Effector memory CD8-positive, alpha-beta T cell (primary cell): ENCODE measurements at regions not wholly inside any gene's neighbourhood (a gene's known extent, or its start where the extent isn't known, plus 50 kb on each side); places are given as distances from the start of the nearest gene placed in this dataset.
"Not testable (repeated sequence)": the region's sequence is repeated elsewhere in the genome, so short reads cannot be mapped to it uniquely, and the experiment has no call there.

Source experiments
- ATAC-seq: fragments of 150-1000 bp; cut with Tn5 transposase; replicated peaks from 2 replicates; pipeline ENCODE4 v1.10.0; 2021; ENCODE audit warnings: mild to moderate bottlenecking, moderate library complexity
- DNase-seq, 3 experiments: peaks; one replicate each; pipeline ENCODE4 v3.0.0; 2021
- H3K27ac Mint-ChIP-seq, 2 donors: one replicate each; pipeline ENCODE4 v1.8.0; 2022; ENCODE audit warnings: mild to moderate bottlenecking in 2 of 2, mixed read lengths in 2 of 2, moderate library complexity in 2 of 2
- H3K27me3 Mint-ChIP-seq, 2 donors: one replicate each; pipeline ENCODE4 v1.8.0; 2022; ENCODE audit warnings: mixed read lengths in 2 of 2
- H3K36me3 Mint-ChIP-seq: one replicate; pipeline ENCODE4 v1.8.0; 2022; ENCODE audit warnings: mild to moderate bottlenecking, moderate library complexity, mixed read lengths; ENCODE audit not compliant: insufficient read depth
- H3K4me1 Mint-ChIP-seq, 2 donors: one replicate each; pipeline ENCODE4 v1.8.0; 2022; ENCODE audit warnings: low read depth in 2 of 2, mixed read lengths in 2 of 2
- H3K4me3 Mint-ChIP-seq, 2 donors: one replicate each; pipeline ENCODE4 v1.8.0; 2022; ENCODE audit warnings: mild to moderate bottlenecking in 2 of 2, mixed read lengths in 2 of 2, moderate library complexity in 2 of 2
- H3K9me3 Mint-ChIP-seq, 2 donors: one replicate each; pipeline ENCODE4 v1.8.0; 2022; ENCODE audit warnings: mixed read lengths in 2 of 2

- not testable (repeated sequence) for ATAC-seq, H3K4me1 Mint-ChIP-seq, H3K36me3 Mint-ChIP-seq, H3K27ac Mint-ChIP-seq, DNase-seq, H3K4me3 Mint-ChIP-seq, H3K9me3 Mint-ChIP-seq
- peaks cover 33 to 38% of the 10 kb centered on the region in 2 donors for H3K27me3 Mint-ChIP-seq
Observed at GRCh38 chr16:80091453-80091852, 449.3 kb upstream of the DYNLRB2 start.

GRCh38 chr16:80085606-80086005 is 455.2 kb upstream of the DYNLRB2 start:
- H3K36me3 Mint-ChIP-seq, result no peaks in the 10 kb centered on the region
- no peaks in the 10 kb centered on the region for H3K27me3 Mint-ChIP-seq
- H3K4me1 Mint-ChIP-seq, result no peaks in the 10 kb centered on the region
- ATAC-seq (no peak), DNase-seq (no peak)
- H3K4me3 Mint-ChIP-seq, result no peak overlapping the region
- H3K27ac Mint-ChIP-seq, result no peak overlapping the region
- no peaks in the 10 kb centered on the region for H3K9me3 Mint-ChIP-seq

GRCh38 chr16:80084614-80085013 is 456.2 kb upstream of the DYNLRB2 start:
- DNase-seq (no peak), ATAC-seq (no peak)
- Mint-ChIP-seq H3K27ac (no peak overlapping the region), H3K27me3 (no peaks in the 10 kb centered on the region), H3K9me3 (no peaks in the 10 kb centered on the region), H3K36me3 (no peaks in the 10 kb centered on the region), H3K4me1 (no peaks in the 10 kb centered on the region), H3K4me3 (no peak overlapping the region)

GRCh38 chr16:80084163-80084562 is 456.6 kb upstream of the DYNLRB2 start:
- H3K27me3 Mint-ChIP-seq, result no peaks in the 10 kb centered on the region
- no peaks in the 10 kb centered on the region for H3K4me1 Mint-ChIP-seq
- no peaks in the 10 kb centered on the region for H3K36me3 Mint-ChIP-seq
- DNase-seq (no peak), ATAC-seq (no peak)
- H3K9me3 Mint-ChIP-seq, result no peaks in the 10 kb centered on the region
- no peak overlapping the region for H3K4me3 Mint-ChIP-seq
- H3K27ac Mint-ChIP-seq, result no peak overlapping the region

GRCh38 chr16:80082906-80083305 is 457.9 kb upstream of the DYNLRB2 start:
- no peaks in the 10 kb centered on the region for H3K4me1 Mint-ChIP-seq
- no peak overlapping the region for H3K27ac Mint-ChIP-seq
- H3K36me3 Mint-ChIP-seq, result no peaks in the 10 kb centered on the region
- H3K9me3 Mint-ChIP-seq, result no peaks in the 10 kb centered on the region
- no peak for ATAC-seq
- no peak for DNase-seq
- H3K27me3 Mint-ChIP-seq, result no peaks in the 10 kb centered on the region
- no peak overlapping the region for H3K4me3 Mint-ChIP-seq

- H3K27ac Mint-ChIP-seq, result no peak overlapping the region
- no peaks in the 10 kb centered on the region for H3K4me1 Mint-ChIP-seq
- ATAC-seq (no peak), DNase-seq (no peak)
- H3K9me3 Mint-ChIP-seq, result no peaks in the 10 kb centered on the region
- no peaks in the 10 kb centered on the region for H3K36me3 Mint-ChIP-seq
- no peak overlapping the region for H3K4me3 Mint-ChIP-seq
- peaks cover 5 to 6% of the 10 kb centered on the region in 2 donors for H3K27me3 Mint-ChIP-seq
Observed at GRCh38 chr16:80081846-80082245, 458.9 kb upstream of the DYNLRB2 start.

GRCh38 chr16:80080287-80080851 is 460.4 kb upstream of the DYNLRB2 start:
- H3K4me3 Mint-ChIP-seq, result no peak overlapping the region
- H3K27me3 Mint-ChIP-seq, result peaks cover 10 to 11% of the 10 kb centered on the region in 2 donors
- DNase-seq (no peak), ATAC-seq (no peak)
- H3K9me3 Mint-ChIP-seq, result no peaks in the 10 kb centered on the region
- no peak overlapping the region for H3K27ac Mint-ChIP-seq
- H3K4me1 Mint-ChIP-seq, result no peaks in the 10 kb centered on the region
- no peaks in the 10 kb centered on the region for H3K36me3 Mint-ChIP-seq

GRCh38 chr16:80079072-80079471 is 461.7 kb upstream of the DYNLRB2 start:
- Mint-ChIP-seq H3K27me3 (peaks cover 10 to 11% of the 10 kb centered on the region in 2 donors), H3K36me3 (no peaks in the 10 kb centered on the region), H3K9me3 (no peaks in the 10 kb centered on the region), H3K4me1 (no peaks in the 10 kb centered on the region), H3K27ac (no peak overlapping the region), H3K4me3 (no peak overlapping the region)
- DNase-seq (no peak), ATAC-seq (no peak)

- no peaks in the 10 kb centered on the region for H3K4me1 Mint-ChIP-seq
- H3K36me3 Mint-ChIP-seq, result no peaks in the 10 kb centered on the region
- ATAC-seq (no peak), DNase-seq (no peak)
- no peak overlapping the region for H3K4me3 Mint-ChIP-seq
- H3K9me3 Mint-ChIP-seq, result no peaks in the 10 kb centered on the region
- peaks cover 10 to 21% of the 10 kb centered on the region in 2 donors for H3K27me3 Mint-ChIP-seq
- no peak overlapping the region for H3K27ac Mint-ChIP-seq
Observed at GRCh38 chr16:80077696-80078095, 463.1 kb upstream of the DYNLRB2 start.

- H3K4me1 Mint-ChIP-seq, result no peaks in the 10 kb centered on the region
- H3K27me3 Mint-ChIP-seq, result peaks cover 16 to 32% of the 10 kb centered on the region in 2 donors
- ATAC-seq (no peak), DNase-seq (no peak)
- no peak overlapping the region for H3K27ac Mint-ChIP-seq
- no peak overlapping the region for H3K4me3 Mint-ChIP-seq
- no peaks in the 10 kb centered on the region for H3K9me3 Mint-ChIP-seq
- no peaks in the 10 kb centered on the region for H3K36me3 Mint-ChIP-seq
Observed at GRCh38 chr16:80074329-80074728, 466.5 kb upstream of the DYNLRB2 start.

GRCh38 chr16:80071964-80072456 is 468.8 kb upstream of the DYNLRB2 start:
- ATAC-seq (no peak), DNase-seq (no peak)
- Mint-ChIP-seq H3K36me3 (no peaks in the 10 kb centered on the region), H3K4me1 (no peaks in the 10 kb centered on the region), H3K4me3 (no peak overlapping the region), H3K27ac (no peak overlapping the region), H3K27me3 (peaks cover 28 to 31% of the 10 kb centered on the region in 2 donors), H3K9me3 (no peaks in the 10 kb centered on the region)

- Mint-ChIP-seq H3K4me3 (no peak overlapping the region), H3K27ac (no peak overlapping the region), H3K4me1 (no peaks in the 10 kb centered on the region), H3K36me3 (no peaks in the 10 kb centered on the region), H3K27me3 (peaks cover 5 to 22% of the 10 kb centered on the region in 2 donors), H3K9me3 (no peaks in the 10 kb centered on the region)
- DNase-seq (no peak), ATAC-seq (no peak)
Observed at GRCh38 chr16:80066805-80067580, 466.5 kb upstream of the MAF start.

- no peak overlapping the region for H3K4me3 Mint-ChIP-seq
- no peaks in the 10 kb centered on the region for H3K36me3 Mint-ChIP-seq
- DNase-seq (no peak), ATAC-seq (no peak)
- peaks cover 0 to 19% of the 10 kb centered on the region in 2 donors for H3K27me3 Mint-ChIP-seq
- H3K4me1 Mint-ChIP-seq, result no peaks in the 10 kb centered on the region
- no peaks in the 10 kb centered on the region for H3K9me3 Mint-ChIP-seq
- no peak overlapping the region for H3K27ac Mint-ChIP-seq
Observed at GRCh38 chr16:80065541-80065940, 465.0 kb upstream of the MAF start.

GRCh38 chr16:80063713-80064069 is 463.2 kb upstream of the MAF start:
- ATAC-seq (no peak), DNase-seq (no peak)
- Mint-ChIP-seq H3K27ac (no peak overlapping the region), H3K9me3 (no peaks in the 10 kb centered on the region), H3K27me3 (peaks cover 0 to 15% of the 10 kb centered on the region in 2 donors), H3K36me3 (no peaks in the 10 kb centered on the region), H3K4me3 (no peak overlapping the region), H3K4me1 (no peaks in the 10 kb centered on the region)
